WTC11 (cell line): ENCODE measurements at regions not wholly inside any gene's neighbourhood (a gene's known extent, or its start where the extent isn't known, plus 50 kb on each side); places are given as distances from the start of the nearest gene placed in this dataset.

Source experiments
- ATAC-seq: fragments of 200-7000 bp; cut with Tn5 transposase; 2 replicates; pipeline ENCODE4 v1.10.0; 2021; ENCODE audit warnings: mild to moderate bottlenecking, moderate library complexity
- CTCF ChIA-PET: fragments of 300-600 bp; sonication (Branson Sonifier 250); formaldehyde crosslinking; loops from one replicate; lab custom pipeline; 2021; ENCODE audit warnings: antibody characterized with exemption; lab: Charles Lee
- POLR2A ChIA-PET: fragments of 350-600 bp; sonication (Branson Sonifier 250); formaldehyde crosslinking; loops from one replicate; lab custom pipeline; 2021; ENCODE audit warnings: antibody characterized with exemption; lab: Charles Lee
- DNase-seq: peaks from one replicate; pipeline ENCODE4 v3.0.0; 2021; ENCODE audit warnings: low spot score
- H3K27ac Mint-ChIP-seq: 2 replicates; pipeline ENCODE4 v1.8.0; 2021; ENCODE audit warnings: mixed read lengths
- H3K27me3 Mint-ChIP-seq: 2 replicates; pipeline ENCODE4 v1.8.0; 2021; ENCODE audit warnings: low read depth, mild to moderate bottlenecking, moderate library complexity, mixed read lengths
- H3K36me3 Mint-ChIP-seq: 2 replicates; pipeline ENCODE4 v1.8.0; 2021; ENCODE audit warnings: mixed read lengths
- H3K4me1 Mint-ChIP-seq: 2 replicates; pipeline ENCODE4 v1.8.0; 2022; ENCODE audit warnings: mixed read lengths
- H3K4me3 Mint-ChIP-seq: 2 replicates; pipeline ENCODE4 v1.8.0; 2021; ENCODE audit warnings: mild to moderate bottlenecking, moderate library complexity, mixed read lengths
- H3K9me3 Mint-ChIP-seq: 2 replicates; pipeline ENCODE4 v1.8.0; 2021; ENCODE audit warnings: mixed read lengths
- ATF3 ChIP-seq: sonication (generic); formaldehyde crosslinking; conservative IDR thresholded peaks from 2 replicates; pipeline ENCODE4 v1.8.1; 2022; ENCODE audit warnings: mild to moderate bottlenecking, missing genetic modification reagents
- CBFB ChIP-seq: sonication (generic); formaldehyde crosslinking; IDR thresholded peaks from 2 replicates; pipeline ENCODE4 v1.8.1; 2022; ENCODE audit warnings: mild to moderate bottlenecking, low read depth, missing genetic modification reagents
- CREB1 ChIP-seq: sonication (generic); formaldehyde crosslinking; IDR thresholded peaks from 2 replicates; pipeline ENCODE4 v1.8.0; 2023; ENCODE audit warnings: mild to moderate bottlenecking, missing genetic modification reagents
- CREM ChIP-seq: sonication (generic); formaldehyde crosslinking; IDR thresholded peaks from 2 replicates; pipeline ENCODE4 v1.8.1; 2022; ENCODE audit warnings: mild to moderate bottlenecking, missing genetic modification reagents, moderate library complexity
- ESRRA ChIP-seq: sonication (generic); formaldehyde crosslinking; IDR thresholded peaks from 2 replicates; pipeline ENCODE4 v1.8.1; 2022; ENCODE audit warnings: mild to moderate bottlenecking, missing genetic modification reagents, borderline replicate concordance
- ETV6 ChIP-seq: sonication (generic); formaldehyde crosslinking; IDR thresholded peaks from 2 replicates; pipeline ENCODE4 v1.8.1; 2022; ENCODE audit warnings: mild to moderate bottlenecking, missing genetic modification reagents
- FOXP1 ChIP-seq: sonication (generic); formaldehyde crosslinking; IDR thresholded peaks from 2 replicates; pipeline ENCODE4 v1.8.0; 2022; ENCODE audit warnings: missing genetic modification reagents, mild to moderate bottlenecking, moderate library complexity, borderline replicate concordance
- GTF2I ChIP-seq: fragments of 250-450 bp; sonication (Bioruptor Pico); conservative IDR thresholded peaks from 2 replicates; pipeline ENCODE4 v1.4.0; 2021; ENCODE audit warnings: mild to moderate bottlenecking
- HMGA2 ChIP-seq: fragments of 250-450 bp; sonication (Bioruptor Pico); IDR thresholded peaks from 2 replicates; pipeline ENCODE4 v1.4.0; 2021; ENCODE audit warnings: mild to moderate bottlenecking, moderate library complexity
- JAZF1 ChIP-seq: fragments of 250-450 bp; sonication (Bioruptor Pico); IDR thresholded peaks from 2 replicates; pipeline ENCODE4 v1.9.0; 2021; ENCODE audit warnings: moderate library complexity, mild to moderate bottlenecking, inconsistent platforms
- JUN ChIP-seq: sonication (generic); formaldehyde crosslinking; IDR thresholded peaks from 2 replicates; pipeline ENCODE4 v1.8.0; 2023; ENCODE audit warnings: mild to moderate bottlenecking, missing genetic modification reagents
- OVOL2 ChIP-seq: fragments of 250-450 bp; sonication (Bioruptor Pico); IDR thresholded peaks from 2 replicates; pipeline ENCODE4 v1.9.0; 2021; ENCODE audit warnings: mild to moderate bottlenecking, borderline replicate concordance
- PRRX2 ChIP-seq: fragments of 250-450 bp; sonication (Bioruptor Pico); IDR thresholded peaks from 2 replicates; pipeline ENCODE4 v1.8.0; 2021; ENCODE audit warnings: mild to moderate bottlenecking
- SMAD4 ChIP-seq: sonication (generic); formaldehyde crosslinking; IDR thresholded peaks from 2 replicates; pipeline ENCODE4 v1.8.0; 2022; ENCODE audit warnings: mild to moderate bottlenecking, missing genetic modification reagents
- SOX15 ChIP-seq: fragments of 250-450 bp; sonication (Bioruptor Pico); IDR thresholded peaks from 2 replicates; pipeline ENCODE4 v1.9.0; 2021; ENCODE audit warnings: mild to moderate bottlenecking
- TEAD1 ChIP-seq: sonication (generic); formaldehyde crosslinking; IDR thresholded peaks from 2 replicates; pipeline ENCODE4 v1.8.0; 2022; ENCODE audit warnings: mild to moderate bottlenecking, missing genetic modification reagents
- ZNF416 ChIP-seq: fragments of 250-450 bp; sonication (Bioruptor Pico); IDR thresholded peaks from 2 replicates; pipeline ENCODE4 v1.9.0; 2021; ENCODE audit warnings: mild to moderate bottlenecking, inconsistent platforms
- TF ChIP-seq, protein P1 (sequence below): sonication (generic); formaldehyde crosslinking; IDR thresholded peaks from 2 replicates; pipeline ENCODE4 v1.8.0; 2023; ENCODE audit warnings: missing genetic modification reagents
- TF ChIP-seq, protein P2 (sequence below): fragments of 250-450 bp; sonication (Bioruptor Pico); IDR thresholded peaks from 2 replicates; pipeline ENCODE4 v1.9.0; 2021; ENCODE audit warnings: mild to moderate bottlenecking, borderline replicate concordance
- TF ChIP-seq, protein P3 (sequence below): fragments of 250-450 bp; sonication (Bioruptor Pico); IDR thresholded peaks from 2 replicates; pipeline ENCODE4 v1.9.0; 2021; ENCODE audit warnings: moderate library complexity, mild to moderate bottlenecking, inconsistent platforms, borderline replicate concordance

GRCh38 chr1:170326186-170326585 lies 180.4 kb downstream of the NTMT2 start:
- POLR2A ChIA-PET, result interaction anchor here (0.7 kb wide), 1 partner anchor 144 kb away, joined by 3 read pairs; no protein-coding TSS in a partner anchor
- no peak for TF ChIP-seq CREM
- TF ChIP-seq GTF2I (CRISPR knock-in tag), result no peak
- TF ChIP-seq SOX15 (CRISPR knock-in tag), result no peak
- TF ChIP-seq HMGA2, result no peak
- TF ChIP-seq ATF3, result no peak
- TF ChIP-seq CREB1 (CRISPR knock-in tag), result no peak
- no peak for TF ChIP-seq FOXP1 (CRISPR knock-in tag)
- no peak for TF ChIP-seq PRRX2 (CRISPR knock-in tag)
- TF ChIP-seq, protein P1, sequence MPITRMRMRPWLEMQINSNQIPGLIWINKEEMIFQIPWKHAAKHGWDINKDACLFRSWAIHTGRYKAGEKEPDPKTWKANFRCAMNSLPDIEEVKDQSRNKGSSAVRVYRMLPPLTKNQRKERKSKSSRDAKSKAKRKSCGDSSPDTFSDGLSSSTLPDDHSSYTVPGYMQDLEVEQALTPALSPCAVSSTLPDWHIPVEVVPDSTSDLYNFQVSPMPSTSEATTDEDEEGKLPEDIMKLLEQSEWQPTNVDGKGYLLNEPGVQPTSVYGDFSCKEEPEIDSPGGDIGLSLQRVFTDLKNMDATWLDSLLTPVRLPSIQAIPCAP, result no peak
- DNase-seq (no peak), ATAC-seq (no peak)
- Mint-ChIP-seq H3K4me3 (no peak overlapping the region), H3K36me3 (no peaks in the 10 kb centered on the region), H3K27ac (no peak overlapping the region), H3K9me3 (no peaks in the 10 kb centered on the region), H3K4me1 (no peaks in the 10 kb centered on the region), H3K27me3 (no peaks in the 10 kb centered on the region)
- CTCF ChIA-PET, result no interaction called here

GRCh38 chr1:170332801-170333200 lies 187.0 kb downstream of the NTMT2 start:
- Mint-ChIP-seq H3K4me1 (no peaks in the 10 kb centered on the region), H3K9me3 (no peaks in the 10 kb centered on the region), H3K27me3 (no peaks in the 10 kb centered on the region), H3K27ac (no peak overlapping the region), H3K36me3 (no peaks in the 10 kb centered on the region), H3K4me3 (no peak overlapping the region)
- DNase-seq (no peak), ATAC-seq (no peak)
- no peak for TF ChIP-seq TEAD1 (CRISPR knock-in tag)
- TF ChIP-seq CBFB (CRISPR knock-in tag), result no peak
- TF ChIP-seq JAZF1 (CRISPR knock-in tag), result no peak
- TF ChIP-seq SMAD4 (CRISPR knock-in tag), result no peak
- ChIA-PET POLR2A (no interaction called here), CTCF (no interaction called here)

DNA sequence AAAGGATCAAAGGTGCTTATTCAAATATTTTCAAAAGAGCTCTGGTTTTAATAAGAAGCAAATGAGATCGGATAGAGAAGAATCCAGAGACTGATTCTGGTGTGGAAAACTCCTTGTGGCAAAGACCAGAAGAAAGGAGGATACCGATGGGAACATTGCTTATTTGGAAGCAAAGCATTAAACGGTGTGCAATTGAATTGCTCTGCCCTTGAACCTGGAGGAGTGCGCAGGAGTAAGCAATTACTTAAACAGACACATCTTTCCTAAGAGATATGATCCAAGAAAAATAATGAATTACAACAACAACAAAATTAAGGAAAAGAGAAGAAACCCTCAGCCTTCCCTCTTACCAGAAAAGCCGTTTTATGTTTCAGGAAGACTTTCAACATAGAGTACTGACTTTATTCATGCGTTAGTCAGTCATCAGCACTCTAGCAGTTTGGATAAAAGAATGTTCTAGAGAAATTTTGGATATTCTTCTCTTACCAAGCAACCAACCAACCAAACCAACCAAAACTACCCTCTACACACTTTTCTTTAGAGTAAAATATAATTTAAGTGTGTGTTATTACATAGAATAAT lies 191.7 kb downstream of the NTMT2 start:
- no peaks in the 10 kb centered on the region for H3K36me3 Mint-ChIP-seq
- TF ChIP-seq PRRX2 (CRISPR knock-in tag) (no peak), SOX15 (CRISPR knock-in tag) (no peak), JUN (CRISPR knock-in tag) (no peak), ESRRA (CRISPR knock-in tag) (no peak), ZNF416 (CRISPR knock-in tag) (no peak), OVOL2 (CRISPR knock-in tag) (no peak), ETV6 (CRISPR knock-in tag) (no peak), TEAD1 (CRISPR knock-in tag) (no peak)
- TF ChIP-seq, protein P2, sequence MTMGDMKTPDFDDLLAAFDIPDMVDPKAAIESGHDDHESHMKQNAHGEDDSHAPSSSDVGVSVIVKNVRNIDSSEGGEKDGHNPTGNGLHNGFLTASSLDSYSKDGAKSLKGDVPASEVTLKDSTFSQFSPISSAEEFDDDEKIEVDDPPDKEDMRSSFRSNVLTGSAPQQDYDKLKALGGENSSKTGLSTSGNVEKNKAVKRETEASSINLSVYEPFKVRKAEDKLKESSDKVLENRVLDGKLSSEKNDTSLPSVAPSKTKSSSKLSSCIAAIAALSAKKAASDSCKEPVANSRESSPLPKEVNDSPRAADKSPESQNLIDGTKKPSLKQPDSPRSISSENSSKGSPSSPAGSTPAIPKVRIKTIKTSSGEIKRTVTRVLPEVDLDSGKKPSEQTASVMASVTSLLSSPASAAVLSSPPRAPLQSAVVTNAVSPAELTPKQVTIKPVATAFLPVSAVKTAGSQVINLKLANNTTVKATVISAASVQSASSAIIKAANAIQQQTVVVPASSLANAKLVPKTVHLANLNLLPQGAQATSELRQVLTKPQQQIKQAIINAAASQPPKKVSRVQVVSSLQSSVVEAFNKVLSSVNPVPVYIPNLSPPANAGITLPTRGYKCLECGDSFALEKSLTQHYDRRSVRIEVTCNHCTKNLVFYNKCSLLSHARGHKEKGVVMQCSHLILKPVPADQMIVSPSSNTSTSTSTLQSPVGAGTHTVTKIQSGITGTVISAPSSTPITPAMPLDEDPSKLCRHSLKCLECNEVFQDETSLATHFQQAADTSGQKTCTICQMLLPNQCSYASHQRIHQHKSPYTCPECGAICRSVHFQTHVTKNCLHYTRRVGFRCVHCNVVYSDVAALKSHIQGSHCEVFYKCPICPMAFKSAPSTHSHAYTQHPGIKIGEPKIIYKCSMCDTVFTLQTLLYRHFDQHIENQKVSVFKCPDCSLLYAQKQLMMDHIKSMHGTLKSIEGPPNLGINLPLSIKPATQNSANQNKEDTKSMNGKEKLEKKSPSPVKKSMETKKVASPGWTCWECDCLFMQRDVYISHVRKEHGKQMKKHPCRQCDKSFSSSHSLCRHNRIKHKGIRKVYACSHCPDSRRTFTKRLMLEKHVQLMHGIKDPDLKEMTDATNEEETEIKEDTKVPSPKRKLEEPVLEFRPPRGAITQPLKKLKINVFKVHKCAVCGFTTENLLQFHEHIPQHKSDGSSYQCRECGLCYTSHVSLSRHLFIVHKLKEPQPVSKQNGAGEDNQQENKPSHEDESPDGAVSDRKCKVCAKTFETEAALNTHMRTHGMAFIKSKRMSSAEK (CRISPR knock-in tag), result no peak
- TF ChIP-seq, protein P3, sequence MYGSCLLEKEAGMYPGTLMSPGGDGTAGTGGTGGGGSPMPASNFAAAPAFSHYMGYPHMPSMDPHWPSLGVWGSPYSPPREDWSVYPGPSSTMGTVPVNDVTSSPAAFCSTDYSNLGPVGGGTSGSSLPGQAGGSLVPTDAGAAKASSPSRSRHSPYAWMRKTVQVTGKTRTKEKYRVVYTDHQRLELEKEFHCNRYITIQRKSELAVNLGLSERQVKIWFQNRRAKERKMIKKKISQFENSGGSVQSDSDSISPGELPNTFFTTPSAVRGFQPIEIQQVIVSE, result no peak
- ChIA-PET CTCF (no interaction called here), POLR2A (no interaction called here)
- no peaks in the 10 kb centered on the region for H3K4me1 Mint-ChIP-seq
- no peak overlapping the region for H3K27ac Mint-ChIP-seq
- DNase-seq (no peak), ATAC-seq (no peak)
- no peaks in the 10 kb centered on the region for H3K27me3 Mint-ChIP-seq
- no peaks in the 10 kb centered on the region for H3K9me3 Mint-ChIP-seq
- H3K4me3 Mint-ChIP-seq, result no peak overlapping the region
